ENCODE measurements at regions not wholly inside any gene's neighbourhood (a gene's known extent, or its start where the extent isn't known, plus 50 kb on each side); places are given as distances from the start of the nearest gene placed in this dataset.

- Mint-ChIP-seq H3K4me1 (ENCODE audit: low read depth, unreplicated experiment) (no peaks in the 10 kb centered on the region), H3K4me3 (ENCODE audit: unreplicated experiment) (no peak overlapping the region)
These were observed 251.8 kb upstream of the NFE2L3 start for GRCh38 chr7:25900245-25900644.

GRCh38 chr7:25900877-25901276 is 251.1 kb upstream of the NFE2L3 start:
- no peaks in the 10 kb centered on the region for H3K36me3 Mint-ChIP-seq (ENCODE audit: unreplicated experiment)
- peaks cover 3% of the 10 kb centered on the region for H3K27me3 Mint-ChIP-seq (ENCODE audit: unreplicated experiment)
- H3K9me3 Mint-ChIP-seq (ENCODE audit: unreplicated experiment), result no peaks in the 10 kb centered on the region
- no peak for TF ChIP-seq CTCF (IDR thresholded peaks at IDR 0.05; ENCODE audit: partially characterized antibody, unreplicated experiment)
- H3K27ac Mint-ChIP-seq (ENCODE audit: unreplicated experiment), result no peak overlapping the region
- no peak for DNase-seq
- no peak overlapping the region for H3K4me3 Mint-ChIP-seq (ENCODE audit: unreplicated experiment)
- H3K4me1 Mint-ChIP-seq (ENCODE audit: low read depth, unreplicated experiment), result no peaks in the 10 kb centered on the region

More at GRCh38 chr7:25900245-25900644, 251.8 kb upstream of the NFE2L3 start:
- no peaks in the 10 kb centered on the region for H3K36me3 Mint-ChIP-seq (ENCODE audit: unreplicated experiment)
- DNase-seq, result no peak
- no peak overlapping the region for H3K27ac Mint-ChIP-seq (ENCODE audit: unreplicated experiment)
- no peak for TF ChIP-seq CTCF (IDR thresholded peaks at IDR 0.05; ENCODE audit: partially characterized antibody, unreplicated experiment)
- H3K9me3 Mint-ChIP-seq (ENCODE audit: unreplicated experiment), result no peaks in the 10 kb centered on the region
- H3K27me3 Mint-ChIP-seq (ENCODE audit: unreplicated experiment), result peaks cover 3% of the 10 kb centered on the region

GRCh38 chr7:25901658-25902057 is 250.3 kb upstream of the NFE2L3 start:
- H3K9me3 Mint-ChIP-seq (ENCODE audit: unreplicated experiment), result no peaks in the 10 kb centered on the region
- TF ChIP-seq CTCF (IDR thresholded peaks at IDR 0.05; ENCODE audit: partially characterized antibody, unreplicated experiment), result no peak
- no peaks in the 10 kb centered on the region for H3K36me3 Mint-ChIP-seq (ENCODE audit: unreplicated experiment)
- H3K27me3 Mint-ChIP-seq (ENCODE audit: unreplicated experiment), result peaks cover 3% of the 10 kb centered on the region
- H3K4me1 Mint-ChIP-seq (ENCODE audit: low read depth, unreplicated experiment), result no peaks in the 10 kb centered on the region
- H3K4me3 Mint-ChIP-seq (ENCODE audit: unreplicated experiment), result no peak overlapping the region
- H3K27ac Mint-ChIP-seq (ENCODE audit: unreplicated experiment), result no peak overlapping the region
- DNase-seq, result no peak

- no peaks in the 10 kb centered on the region for H3K4me1 Mint-ChIP-seq (ENCODE audit: low read depth, unreplicated experiment)
- H3K4me3 Mint-ChIP-seq (ENCODE audit: unreplicated experiment), result no peak overlapping the region
- H3K9me3 Mint-ChIP-seq (ENCODE audit: unreplicated experiment), result no peaks in the 10 kb centered on the region
- no peaks in the 10 kb centered on the region for H3K27me3 Mint-ChIP-seq (ENCODE audit: unreplicated experiment)
- no peak for DNase-seq
- no peaks in the 10 kb centered on the region for H3K36me3 Mint-ChIP-seq (ENCODE audit: unreplicated experiment)
- no peak overlapping the region for H3K27ac Mint-ChIP-seq (ENCODE audit: unreplicated experiment)
- no peak for TF ChIP-seq CTCF (IDR thresholded peaks at IDR 0.05; ENCODE audit: partially characterized antibody, unreplicated experiment)
These were observed 246.0 kb upstream of the NFE2L3 start for GRCh38 chr7:25906003-25906402.

GRCh38 chr7:25906760-25907159 is 245.2 kb upstream of the NFE2L3 start:
- Mint-ChIP-seq H3K27ac (ENCODE audit: unreplicated experiment) (no peak overlapping the region), H3K36me3 (ENCODE audit: unreplicated experiment) (no peaks in the 10 kb centered on the region), H3K9me3 (ENCODE audit: unreplicated experiment) (no peaks in the 10 kb centered on the region), H3K27me3 (ENCODE audit: unreplicated experiment) (no peaks in the 10 kb centered on the region), H3K4me3 (ENCODE audit: unreplicated experiment) (no peak overlapping the region), H3K4me1 (ENCODE audit: low read depth, unreplicated experiment) (no peaks in the 10 kb centered on the region)
- no peak for DNase-seq
- TF ChIP-seq CTCF (IDR thresholded peaks at IDR 0.05; ENCODE audit: partially characterized antibody, unreplicated experiment), result no peak

All from glutamatergic neuron (in vitro differentiated cells).